NT2/D1 (cell line): ENCODE measurements at regions not wholly inside any gene's neighbourhood (a gene's known extent, or its start where the extent isn't known, plus 50 kb on each side); places are given as distances from the start of the nearest gene placed in this dataset.

Source experiments
- YY1 ChIP-seq: IDR thresholded peaks from 2 replicates; pipeline ENCODE4 v1.6.1; 2011; ENCODE audit not compliant: insufficient read length, insufficient read depth
- ZNF274 ChIP-seq: IDR thresholded peaks from 2 replicates; pipeline ENCODE4 v1.6.1; 2011; ENCODE audit warnings: mild to moderate bottlenecking, low read depth, low read length

DNA sequence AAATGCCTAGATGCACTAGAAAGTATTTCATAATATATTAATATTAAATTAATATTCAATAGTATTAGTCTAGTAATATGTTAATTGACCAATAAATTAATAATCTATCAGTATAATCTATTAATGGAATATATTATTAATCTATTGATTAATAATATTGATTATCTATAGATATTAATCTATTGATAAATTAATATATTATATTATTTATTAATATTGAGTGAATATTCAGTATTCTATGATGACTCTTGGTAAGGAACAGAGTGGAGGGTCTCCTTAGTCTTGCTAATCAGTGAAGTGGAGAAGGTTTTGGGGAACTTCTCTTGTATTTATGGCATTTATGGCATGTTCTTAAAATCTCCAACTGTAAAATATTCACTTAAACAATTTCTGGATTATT, 679.3 kb upstream of the FLRT2 start:
- TF ChIP-seq ZNF274 (no peak), YY1 (no peak)
